Fibroblast of mammary gland (primary cell): ENCODE measurements at regions not wholly inside any gene's neighbourhood (a gene's known extent, or its start where the extent isn't known, plus 50 kb on each side); places are given as distances from the start of the nearest gene placed in this dataset.

Source experiments
- DNase-seq: peaks from one replicate; pipeline ENCODE4 v3.0.0-alpha.2; 2010; ENCODE audit warnings: low read depth
- H3K4me3 ChIP-seq: 2 replicates; pipeline ENCODE4 v1.5.1; 2011; ENCODE audit warnings: low read depth, mild to moderate bottlenecking, low read length, moderate library complexity; ENCODE audit not compliant: control insufficient read depth
- TF ChIP-seq, protein P1 (sequence below): conservative IDR thresholded peaks from 2 replicates; pipeline ENCODE4 v1.5.1; 2011; ENCODE audit warnings: low read depth, low read length, inconsistent platforms; ENCODE audit not compliant: control insufficient read depth, insufficient read depth

GRCh38 chr14:82388488-82388887, 854.8 kb upstream of the SEL1L start:
- TF ChIP-seq, protein P1, sequence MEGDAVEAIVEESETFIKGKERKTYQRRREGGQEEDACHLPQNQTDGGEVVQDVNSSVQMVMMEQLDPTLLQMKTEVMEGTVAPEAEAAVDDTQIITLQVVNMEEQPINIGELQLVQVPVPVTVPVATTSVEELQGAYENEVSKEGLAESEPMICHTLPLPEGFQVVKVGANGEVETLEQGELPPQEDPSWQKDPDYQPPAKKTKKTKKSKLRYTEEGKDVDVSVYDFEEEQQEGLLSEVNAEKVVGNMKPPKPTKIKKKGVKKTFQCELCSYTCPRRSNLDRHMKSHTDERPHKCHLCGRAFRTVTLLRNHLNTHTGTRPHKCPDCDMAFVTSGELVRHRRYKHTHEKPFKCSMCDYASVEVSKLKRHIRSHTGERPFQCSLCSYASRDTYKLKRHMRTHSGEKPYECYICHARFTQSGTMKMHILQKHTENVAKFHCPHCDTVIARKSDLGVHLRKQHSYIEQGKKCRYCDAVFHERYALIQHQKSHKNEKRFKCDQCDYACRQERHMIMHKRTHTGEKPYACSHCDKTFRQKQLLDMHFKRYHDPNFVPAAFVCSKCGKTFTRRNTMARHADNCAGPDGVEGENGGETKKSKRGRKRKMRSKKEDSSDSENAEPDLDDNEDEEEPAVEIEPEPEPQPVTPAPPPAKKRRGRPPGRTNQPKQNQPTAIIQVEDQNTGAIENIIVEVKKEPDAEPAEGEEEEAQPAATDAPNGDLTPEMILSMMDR: no peak
- DNase-seq: no peak
- H3K4me3 ChIP-seq: no peak overlapping the region

DNA sequence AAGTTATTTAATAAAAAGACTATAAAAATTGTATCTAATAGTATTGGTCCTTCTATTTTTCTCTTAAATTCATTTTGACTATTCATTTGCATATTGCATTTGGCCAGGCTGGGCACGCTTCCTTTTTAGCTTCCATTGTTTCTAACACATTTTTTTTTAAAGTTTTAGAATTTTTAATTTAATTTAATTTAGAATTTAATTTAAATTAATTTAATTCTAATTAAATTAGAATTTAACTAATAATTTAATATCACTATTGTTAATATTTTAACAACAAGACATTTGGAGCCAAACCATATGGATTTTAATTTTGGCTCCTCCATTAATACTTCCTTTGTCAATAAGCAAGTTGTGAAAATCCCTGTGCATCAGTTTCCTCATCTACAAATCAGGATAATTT, 856.9 kb upstream of the SEL1L start:
- H3K4me3 ChIP-seq: no peak overlapping the region
- DNase-seq: no peak
- TF ChIP-seq, protein P1: no peak

- TF ChIP-seq, protein P1: no peak
- no peak for DNase-seq
- H3K4me3 ChIP-seq: no peak overlapping the region
Measured at GRCh38 chr14:82394916-82395315, 861.3 kb upstream of the SEL1L start.

- H3K4me3 ChIP-seq: no peak overlapping the region
- TF ChIP-seq, protein P1: no peak
- DNase-seq: no peak
Measured at GRCh38 chr14:82398256-82398655, 864.6 kb upstream of the SEL1L start.

- TF ChIP-seq, protein P1: no peak
- no peak for DNase-seq
- H3K4me3 ChIP-seq: no peak overlapping the region
Measured at GRCh38 chr14:82403987-82404386, 870.3 kb upstream of the SEL1L start.

- TF ChIP-seq, protein P1: no peak
- no peak for DNase-seq
- no peak overlapping the region for H3K4me3 ChIP-seq
Measured at GRCh38 chr14:82410064-82410463, 876.4 kb upstream of the SEL1L start.

GRCh38 chr14:82411298-82411697, 877.6 kb upstream of the SEL1L start:
- TF ChIP-seq, protein P1: no peak
- no peak overlapping the region for H3K4me3 ChIP-seq
- DNase-seq: no peak
